ENCODE measurements at regions not wholly inside any gene's neighbourhood (a gene's known extent, or its start where the extent isn't known, plus 50 kb on each side); places are given as distances from the start of the nearest gene placed in this dataset.

GRCh38 chr2:176552501-176553135 lies 283.4 kb downstream of the MTX2 start:
- TF ChIP-seq, protein P1, sequence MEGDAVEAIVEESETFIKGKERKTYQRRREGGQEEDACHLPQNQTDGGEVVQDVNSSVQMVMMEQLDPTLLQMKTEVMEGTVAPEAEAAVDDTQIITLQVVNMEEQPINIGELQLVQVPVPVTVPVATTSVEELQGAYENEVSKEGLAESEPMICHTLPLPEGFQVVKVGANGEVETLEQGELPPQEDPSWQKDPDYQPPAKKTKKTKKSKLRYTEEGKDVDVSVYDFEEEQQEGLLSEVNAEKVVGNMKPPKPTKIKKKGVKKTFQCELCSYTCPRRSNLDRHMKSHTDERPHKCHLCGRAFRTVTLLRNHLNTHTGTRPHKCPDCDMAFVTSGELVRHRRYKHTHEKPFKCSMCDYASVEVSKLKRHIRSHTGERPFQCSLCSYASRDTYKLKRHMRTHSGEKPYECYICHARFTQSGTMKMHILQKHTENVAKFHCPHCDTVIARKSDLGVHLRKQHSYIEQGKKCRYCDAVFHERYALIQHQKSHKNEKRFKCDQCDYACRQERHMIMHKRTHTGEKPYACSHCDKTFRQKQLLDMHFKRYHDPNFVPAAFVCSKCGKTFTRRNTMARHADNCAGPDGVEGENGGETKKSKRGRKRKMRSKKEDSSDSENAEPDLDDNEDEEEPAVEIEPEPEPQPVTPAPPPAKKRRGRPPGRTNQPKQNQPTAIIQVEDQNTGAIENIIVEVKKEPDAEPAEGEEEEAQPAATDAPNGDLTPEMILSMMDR (IDR thresholded peaks at IDR 0.05) = no peak
- TF ChIP-seq, protein P2, sequence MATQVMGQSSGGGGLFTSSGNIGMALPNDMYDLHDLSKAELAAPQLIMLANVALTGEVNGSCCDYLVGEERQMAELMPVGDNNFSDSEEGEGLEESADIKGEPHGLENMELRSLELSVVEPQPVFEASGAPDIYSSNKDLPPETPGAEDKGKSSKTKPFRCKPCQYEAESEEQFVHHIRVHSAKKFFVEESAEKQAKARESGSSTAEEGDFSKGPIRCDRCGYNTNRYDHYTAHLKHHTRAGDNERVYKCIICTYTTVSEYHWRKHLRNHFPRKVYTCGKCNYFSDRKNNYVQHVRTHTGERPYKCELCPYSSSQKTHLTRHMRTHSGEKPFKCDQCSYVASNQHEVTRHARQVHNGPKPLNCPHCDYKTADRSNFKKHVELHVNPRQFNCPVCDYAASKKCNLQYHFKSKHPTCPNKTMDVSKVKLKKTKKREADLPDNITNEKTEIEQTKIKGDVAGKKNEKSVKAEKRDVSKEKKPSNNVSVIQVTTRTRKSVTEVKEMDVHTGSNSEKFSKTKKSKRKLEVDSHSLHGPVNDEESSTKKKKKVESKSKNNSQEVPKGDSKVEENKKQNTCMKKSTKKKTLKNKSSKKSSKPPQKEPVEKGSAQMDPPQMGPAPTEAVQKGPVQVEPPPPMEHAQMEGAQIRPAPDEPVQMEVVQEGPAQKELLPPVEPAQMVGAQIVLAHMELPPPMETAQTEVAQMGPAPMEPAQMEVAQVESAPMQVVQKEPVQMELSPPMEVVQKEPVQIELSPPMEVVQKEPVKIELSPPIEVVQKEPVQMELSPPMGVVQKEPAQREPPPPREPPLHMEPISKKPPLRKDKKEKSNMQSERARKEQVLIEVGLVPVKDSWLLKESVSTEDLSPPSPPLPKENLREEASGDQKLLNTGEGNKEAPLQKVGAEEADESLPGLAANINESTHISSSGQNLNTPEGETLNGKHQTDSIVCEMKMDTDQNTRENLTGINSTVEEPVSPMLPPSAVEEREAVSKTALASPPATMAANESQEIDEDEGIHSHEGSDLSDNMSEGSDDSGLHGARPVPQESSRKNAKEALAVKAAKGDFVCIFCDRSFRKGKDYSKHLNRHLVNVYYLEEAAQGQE (IDR thresholded peaks at IDR 0.05; ENCODE audit: insufficient read depth in 1 of 2, low read depth in 2 of 2, low read length in 1 of 2) = no peak
